RWPE2 (cell line): ENCODE measurements at regions not wholly inside any gene's neighbourhood (a gene's known extent, or its start where the extent isn't known, plus 50 kb on each side); places are given as distances from the start of the nearest gene placed in this dataset.

Experiments
- ATAC-seq: fragments of 200-7000 bp; cut with Tn5 transposase; 3 replicates; pipeline ENCODE4 v1.9.1; 2021; ENCODE audit warnings: low read depth
- DNase-seq: peaks from one replicate; pipeline ENCODE4 v3.0.0-alpha.2; 2020; ENCODE audit warnings: low spot score
- H3K27ac ChIP-seq: fragments of 450-650 bp; 2 replicates; pipeline ENCODE4 v1.5.1; 2017; ENCODE audit warnings: mild to moderate bottlenecking; ENCODE audit not compliant: poor library complexity, severe bottlenecking
- H3K27me3 ChIP-seq: fragments of 250-450 bp; sonication (Bioruptor Pico); 2 replicates; pipeline ENCODE4 v1.5.1; 2021; ENCODE audit warnings: mild to moderate bottlenecking, moderate library complexity; ENCODE audit not compliant: insufficient read depth, poor library complexity, severe bottlenecking
- H3K36me3 ChIP-seq: fragments of 250-450 bp; sonication (Bioruptor Pico); 2 replicates; pipeline ENCODE4 v1.5.1; 2020; ENCODE audit warnings: low read depth, mild to moderate bottlenecking, moderate library complexity
- H3K4me1 ChIP-seq: fragments of 250-450 bp; sonication (Bioruptor Pico); 2 replicates; pipeline ENCODE4 v1.5.1; 2021; ENCODE audit warnings: mild to moderate bottlenecking, moderate library complexity; ENCODE audit not compliant: insufficient read depth, poor library complexity, severe bottlenecking
- H3K4me3 ChIP-seq: fragments of 250-450 bp; sonication (Bioruptor Pico); 2 replicates; pipeline ENCODE4 v1.5.1; 2021; ENCODE audit warnings: mild to moderate bottlenecking, moderate library complexity; ENCODE audit not compliant: severe bottlenecking
- H3K9me3 ChIP-seq: fragments of 250-450 bp; sonication (Bioruptor Pico); 2 replicates; pipeline ENCODE4 v1.5.1; 2021; ENCODE audit warnings: mild to moderate bottlenecking, moderate library complexity; ENCODE audit not compliant: severe bottlenecking
- CTCF ChIP-seq: fragments of 450-650 bp; IDR thresholded peaks from one replicate; pipeline ENCODE4 v1.5.1; 2017; ENCODE audit warnings: mild to moderate bottlenecking, moderate library complexity; ENCODE audit not compliant: poor library complexity, severe bottlenecking

DNA sequence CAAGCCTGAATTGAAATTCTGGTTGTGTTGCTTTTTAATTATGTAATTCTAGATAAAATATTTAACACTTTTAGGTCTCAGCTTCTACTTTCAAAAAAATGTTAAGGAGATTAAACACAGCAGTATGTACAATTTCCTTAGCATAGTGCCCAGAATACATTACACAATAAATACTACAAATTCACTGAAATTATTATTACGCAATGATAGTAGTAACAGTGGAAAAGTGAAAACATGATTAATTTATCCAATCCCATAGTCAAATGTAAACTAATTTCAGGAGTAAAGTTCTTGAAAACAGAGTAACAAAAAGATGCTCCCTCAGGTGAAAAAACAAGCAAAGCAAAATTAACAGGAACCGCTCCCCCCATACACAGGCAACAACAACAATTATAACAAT, 1915.4 kb downstream of the STIM2 start:
- TF ChIP-seq CTCF: no peak
- Histone ChIP-seq H3K27me3 (no peaks in the 10 kb centered on the region), H3K9me3 (no peaks in the 10 kb centered on the region), H3K4me3 (no peak overlapping the region), H3K27ac (no peak overlapping the region), H3K4me1 (peaks cover 4% of the 10 kb centered on the region), H3K36me3 (no peaks in the 10 kb centered on the region)
- ATAC-seq (no peak), DNase-seq (no peak)

DNA sequence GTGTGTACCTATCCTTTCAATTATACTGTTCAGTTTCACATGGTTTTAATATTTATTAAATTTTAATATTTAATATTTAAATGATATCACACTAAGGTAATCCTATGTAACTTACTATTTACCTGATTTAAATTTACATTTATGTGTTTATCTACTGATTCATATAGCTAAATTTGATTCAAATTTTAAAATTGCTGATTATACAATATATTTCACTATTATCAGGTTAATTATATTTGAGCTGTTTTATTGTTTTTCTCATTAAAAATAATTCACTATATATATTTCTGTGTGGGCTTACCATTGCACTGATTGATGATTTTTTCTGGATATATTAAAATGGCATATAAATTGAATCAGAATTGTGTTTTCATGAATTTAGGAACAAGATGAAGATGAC, 1923.5 kb downstream of the STIM2 start:
- no peaks in the 10 kb centered on the region for H3K27me3 ChIP-seq
- H3K9me3 ChIP-seq: no peaks in the 10 kb centered on the region
- no peak overlapping the region for H3K27ac ChIP-seq
- no peak for TF ChIP-seq CTCF
- no peaks in the 10 kb centered on the region for H3K4me1 ChIP-seq
- H3K4me3 ChIP-seq: no peak overlapping the region
- no peaks in the 10 kb centered on the region for H3K36me3 ChIP-seq
- ATAC-seq (no peak), DNase-seq (no peak)

GRCh38 chr4:28787947-28788346, 1927.3 kb downstream of the STIM2 start:
- TF ChIP-seq CTCF: no peak
- H3K4me3 ChIP-seq: no peak overlapping the region
- H3K9me3 ChIP-seq: no peaks in the 10 kb centered on the region
- no peak overlapping the region for H3K27ac ChIP-seq
- DNase-seq (no peak), ATAC-seq (no peak)
- no peaks in the 10 kb centered on the region for H3K27me3 ChIP-seq
- no peaks in the 10 kb centered on the region for H3K4me1 ChIP-seq
- H3K36me3 ChIP-seq: no peaks in the 10 kb centered on the region

DNA sequence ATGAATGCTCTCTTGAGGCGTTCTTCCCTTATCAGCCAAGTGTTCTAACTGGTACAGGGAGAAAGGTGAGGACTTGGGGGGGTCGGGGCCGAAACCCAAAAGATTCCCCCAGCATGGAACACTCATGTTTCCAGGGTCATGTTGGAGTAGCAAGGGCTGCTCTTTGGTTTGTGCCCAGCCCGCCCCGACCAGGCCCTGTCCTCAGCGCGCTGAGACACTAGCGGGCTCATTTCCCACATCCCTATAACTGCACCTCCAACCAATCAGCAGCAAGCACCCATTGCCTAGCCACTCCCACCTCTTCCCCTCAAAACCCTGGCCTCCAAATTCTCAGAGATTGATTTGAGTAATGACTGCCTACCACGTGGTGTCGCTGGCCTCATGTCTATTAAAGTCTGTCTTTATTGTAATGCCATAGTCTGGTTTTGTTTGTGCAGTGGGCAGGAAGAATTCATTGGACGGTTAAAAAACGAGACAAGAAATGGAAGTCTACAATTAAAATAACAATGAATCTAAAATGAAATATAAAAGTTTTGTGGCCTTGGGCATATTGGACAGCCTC, 1928.4 kb downstream of the STIM2 start:
- Histone ChIP-seq H3K9me3 (no peaks in the 10 kb centered on the region), H3K4me3 (no peak overlapping the region), H3K27me3 (no peaks in the 10 kb centered on the region), H3K36me3 (no peaks in the 10 kb centered on the region), H3K4me1 (no peaks in the 10 kb centered on the region), H3K27ac (no peak overlapping the region)
- DNase-seq (no peak), ATAC-seq (peak; percentile 36; the same call in 1 of the 3 replicates)
- TF ChIP-seq CTCF: peak; percentile 14

DNA sequence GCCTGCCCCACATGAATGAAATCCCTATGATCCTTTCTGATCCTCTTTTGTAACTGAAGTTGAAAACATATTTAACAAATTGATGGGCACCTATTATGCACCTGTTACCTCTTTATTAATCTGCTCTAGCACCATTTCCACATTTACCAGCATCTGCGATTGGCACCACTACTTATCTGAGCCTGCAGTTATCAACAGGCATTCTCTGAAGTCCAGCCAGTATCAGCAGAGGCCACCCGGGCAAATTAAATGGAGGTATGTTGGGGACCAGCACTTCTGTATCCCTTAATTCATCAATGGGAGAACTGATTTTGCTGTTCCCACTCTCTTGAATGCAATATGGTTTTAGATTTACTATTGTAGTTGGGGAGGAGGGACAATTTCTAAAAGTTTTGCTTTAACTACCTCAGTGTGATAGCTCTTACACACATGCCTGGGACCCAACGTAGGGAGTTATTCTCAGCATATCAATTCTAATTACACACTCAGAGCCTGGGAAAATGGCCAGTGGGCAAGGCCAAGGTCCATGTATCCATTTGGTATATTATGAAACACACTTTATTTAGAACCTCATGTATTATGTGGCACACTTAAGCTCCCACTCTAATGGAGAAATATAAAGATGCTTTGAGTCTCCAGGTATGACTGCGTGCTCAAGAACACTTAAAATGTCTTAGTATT, 1927.1 kb upstream of the PCDH7 start:
- H3K9me3 ChIP-seq: no peaks in the 10 kb centered on the region
- H3K36me3 ChIP-seq: no peaks in the 10 kb centered on the region
- H3K27ac ChIP-seq: no peak overlapping the region
- no peaks in the 10 kb centered on the region for H3K27me3 ChIP-seq
- ATAC-seq: no peak
- no peak for DNase-seq
- no peak for TF ChIP-seq CTCF
- no peak overlapping the region for H3K4me3 ChIP-seq
- H3K4me1 ChIP-seq: no peaks in the 10 kb centered on the region
